GM19035 (cell line): ENCODE measurements at regions not wholly inside any gene's neighbourhood (a gene's known extent, or its start where the extent isn't known, plus 50 kb on each side); places are given as distances from the start of the nearest gene placed in this dataset.
"Not testable (repeated sequence)": the region's sequence is repeated elsewhere in the genome, so short reads cannot be mapped to it uniquely, and the experiment has no call there.

ENCODE experiments used
- ATAC-seq: cut with Tn5 transposase; IDR thresholded peaks from one replicate; pipeline ENCODE4 v1.9.1; 2021; ENCODE audit not compliant: unreplicated experiment

- no peak for ATAC-seq
Measured at GRCh38 chr10:123221418-123221817, 67.2 kb downstream of the BUB3 start.

GRCh38 chr10:123222832-123223231 is 68.6 kb downstream of the BUB3 start:
- no peak for ATAC-seq

GRCh38 chr10:123227706-123228105 is 73.5 kb downstream of the BUB3 start:
- ATAC-seq: no peak

GRCh38 chr10:123229927-123230630 is 75.9 kb downstream of the BUB3 start:
- no peak for ATAC-seq

GRCh38 chr10:123232879-123233278 is 78.7 kb downstream of the BUB3 start:
- not testable (repeated sequence) for ATAC-seq

- not testable (repeated sequence) for ATAC-seq
Measured at GRCh38 chr10:123235014-123235413, 80.8 kb downstream of the BUB3 start.

- no peak for ATAC-seq
Measured at GRCh38 chr10:123236126-123236525, 81.9 kb downstream of the BUB3 start.

DNA sequence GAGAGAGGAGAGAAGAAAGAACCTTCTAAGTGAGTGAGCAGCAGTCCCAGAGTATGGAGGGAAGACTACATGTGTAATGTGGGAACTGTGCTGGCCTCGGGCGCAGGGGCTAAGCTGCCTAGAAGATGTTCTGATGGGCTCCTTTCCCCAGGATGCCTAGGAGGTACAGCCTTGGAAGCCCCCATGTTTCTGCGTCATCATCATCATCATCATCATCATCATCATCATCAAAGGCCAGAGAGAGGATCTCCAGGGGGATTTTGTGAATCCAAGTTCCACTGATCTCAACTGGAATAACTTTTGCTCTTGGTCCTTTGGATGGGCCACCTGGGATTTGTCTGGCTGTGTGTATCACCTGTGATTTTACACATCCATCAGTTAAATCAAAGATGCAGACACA is 86.0 kb downstream of the BUB3 start:
- ATAC-seq: no peak

- ATAC-seq: no peak
Measured at GRCh38 chr10:123240776-123241175, 86.6 kb downstream of the BUB3 start.

- no peak for ATAC-seq
Measured at GRCh38 chr10:123241391-123242141, 87.4 kb downstream of the BUB3 start.

GRCh38 chr10:123244747-123245146 is 90.5 kb downstream of the BUB3 start:
- no peak for ATAC-seq

DNA sequence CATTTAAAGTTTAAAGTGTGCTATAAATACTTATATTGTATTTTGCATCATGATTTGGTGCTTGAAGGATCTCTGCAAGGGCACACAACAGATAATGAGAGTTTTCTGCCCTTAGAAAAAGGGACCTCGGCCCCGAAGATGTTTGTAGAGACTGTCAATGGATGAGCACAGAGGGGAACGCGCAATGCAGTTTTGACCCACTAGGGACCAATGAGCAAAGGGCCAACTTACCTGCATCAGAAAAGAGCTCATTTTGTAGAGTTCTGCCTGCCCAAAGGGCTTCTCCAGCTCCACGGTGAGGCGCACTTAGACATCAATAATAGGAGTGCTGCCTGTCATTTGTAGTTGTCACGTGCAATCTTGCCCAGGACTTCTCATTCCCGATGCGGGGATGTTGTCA is 91.1 kb downstream of the BUB3 start:
- no peak for ATAC-seq

GRCh38 chr10:123249894-123250293 is 95.7 kb downstream of the BUB3 start:
- no peak for ATAC-seq

- no peak for ATAC-seq
Measured at GRCh38 chr10:123250640-123251039, 96.4 kb downstream of the BUB3 start.

- no peak for ATAC-seq
Measured at GRCh38 chr10:123252779-123253178, 98.6 kb downstream of the BUB3 start.

DNA sequence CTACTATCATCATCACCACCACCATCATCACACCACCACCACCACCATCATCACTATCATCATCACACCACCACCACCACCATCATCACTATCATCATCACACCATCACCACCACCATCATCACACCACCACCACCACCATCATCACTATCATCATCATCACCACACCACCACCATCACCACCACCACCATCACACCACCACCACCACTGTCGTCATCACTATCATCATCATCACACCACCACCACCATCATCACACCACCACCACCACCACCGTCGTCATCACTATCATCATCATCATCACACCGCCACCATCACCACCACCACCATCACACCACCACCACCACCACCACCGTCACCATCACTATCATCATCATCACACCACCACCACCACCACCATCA is 100.1 kb downstream of the BUB3 start:
- not testable (repeated sequence) for ATAC-seq

DNA sequence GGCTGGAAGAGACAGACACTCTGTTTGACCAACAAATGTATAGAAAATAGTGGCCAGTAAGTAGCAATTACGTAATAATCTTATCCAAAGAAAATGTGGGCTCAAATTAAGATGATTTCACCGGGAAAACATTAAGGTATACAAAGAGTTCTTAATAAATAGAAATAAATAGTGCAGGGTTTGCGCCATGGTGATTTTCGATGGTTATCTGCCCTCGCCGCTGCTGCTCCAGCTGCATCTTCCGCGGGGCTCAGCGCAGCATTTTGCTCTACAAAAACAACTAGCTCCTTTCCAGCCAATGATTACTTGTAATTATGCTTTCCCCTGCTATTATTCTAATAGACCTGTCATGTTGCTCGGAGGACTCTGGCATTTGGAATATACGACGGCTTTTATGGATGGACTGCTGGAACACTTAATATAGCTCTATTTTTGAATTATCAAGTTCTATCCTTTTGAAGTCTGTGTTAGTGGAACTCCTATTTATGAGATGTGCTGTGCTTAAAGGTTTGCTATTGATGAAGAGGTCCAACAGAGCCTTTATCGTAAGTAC is 103.8 kb downstream of the BUB3 start:
- no peak for ATAC-seq

DNA sequence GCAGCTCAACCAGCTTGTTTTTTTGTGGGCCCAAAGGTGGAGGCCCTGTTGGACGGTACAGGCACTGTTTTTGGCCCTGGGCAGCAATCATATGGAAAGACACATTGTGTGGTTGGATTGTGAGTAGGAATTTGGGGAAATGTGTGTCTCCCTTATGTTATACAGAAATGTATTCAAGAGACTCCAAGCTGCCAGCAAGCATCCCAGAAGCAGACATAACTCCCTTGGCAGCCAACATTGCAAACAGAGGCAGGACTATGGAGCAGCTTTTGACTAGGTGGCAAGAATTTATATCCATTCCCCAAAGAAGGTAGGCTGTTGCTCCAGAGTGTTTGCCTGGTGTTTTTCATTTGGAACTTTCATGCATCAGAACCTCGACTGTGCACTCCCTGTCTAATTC is 104.9 kb downstream of the BUB3 start:
- ATAC-seq: no peak

DNA sequence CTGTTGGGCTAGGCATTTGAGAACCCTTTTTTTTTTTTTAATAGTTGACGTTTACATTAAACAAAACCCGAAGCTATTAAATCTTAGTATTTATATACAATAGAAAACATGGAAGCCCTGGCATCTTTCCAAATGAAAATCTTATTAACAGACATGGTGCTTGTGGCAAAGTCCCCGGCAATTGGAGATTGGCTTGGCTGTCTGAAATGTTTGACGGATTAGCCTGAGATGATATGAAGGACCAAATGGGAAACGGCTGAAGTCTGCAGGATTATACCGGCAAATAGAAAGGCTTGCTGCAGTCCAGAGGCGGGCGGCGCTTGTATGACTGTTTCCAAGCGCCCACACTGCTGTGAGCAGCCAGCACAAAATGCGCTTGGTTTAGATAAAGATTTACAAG is 105.6 kb downstream of the BUB3 start:
- no peak for ATAC-seq

GRCh38 chr10:123262456-123262855 is 108.3 kb downstream of the BUB3 start:
- ATAC-seq: no peak

DNA sequence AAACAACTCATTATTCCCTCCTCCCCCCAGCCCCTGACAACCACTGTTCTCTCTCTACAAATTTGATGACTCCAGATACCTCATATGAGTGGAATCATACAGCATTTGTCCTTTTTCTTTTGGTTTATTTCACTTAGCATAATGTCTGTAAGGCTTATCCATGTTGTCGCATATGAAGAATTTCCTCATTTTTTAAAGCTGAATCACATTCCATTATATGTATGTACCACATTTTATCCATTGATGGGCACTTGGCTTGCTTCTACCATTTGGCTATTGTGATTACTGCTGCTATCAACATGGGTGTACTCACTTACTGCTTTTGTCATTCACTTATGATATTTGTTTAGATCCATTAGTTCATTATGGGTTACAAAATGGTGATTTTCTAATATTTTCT is 112.8 kb downstream of the BUB3 start:
- no peak for ATAC-seq

DNA sequence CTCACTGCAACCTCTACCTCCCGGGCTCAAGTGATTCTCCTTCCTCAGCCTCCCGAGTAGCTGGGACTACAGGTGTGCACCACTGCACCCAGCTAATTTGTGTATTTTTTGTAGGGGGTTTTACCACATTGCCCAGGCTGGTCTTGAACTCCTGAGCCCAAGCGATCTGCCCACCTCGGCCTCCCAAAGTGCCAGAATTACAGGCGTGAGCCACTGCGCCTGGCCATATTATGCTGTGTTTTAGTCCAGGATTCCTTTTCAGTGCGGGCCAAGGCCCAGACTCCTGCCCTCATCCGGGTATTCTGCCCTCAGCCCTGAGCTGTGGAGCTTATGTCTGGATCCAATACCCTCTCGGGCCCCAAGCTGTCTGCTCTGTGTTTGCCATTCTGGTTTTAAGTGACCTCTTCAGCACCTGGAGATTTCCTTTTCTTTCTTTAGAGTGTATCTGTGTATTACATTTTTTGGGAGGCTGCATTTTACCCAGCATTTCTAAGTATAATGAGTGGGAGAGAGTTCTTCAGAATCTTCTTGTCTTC is 114.9 kb downstream of the BUB3 start:
- no peak for ATAC-seq
